GM23338 (cell line): ENCODE measurements at regions not wholly inside any gene's neighbourhood (a gene's known extent, or its start where the extent isn't known, plus 50 kb on each side); places are given as distances from the start of the nearest gene placed in this dataset.

ENCODE experiments used
- ATAC-seq: fragments of 200-7000 bp; cut with Tn5 transposase; 3 replicates; pipeline ENCODE4 v1.9.1; 2020
- DNase-seq: peaks from one replicate; pipeline ENCODE4 v3.0.0-alpha.2; 2015; ENCODE audit warnings: low spot score
- H2AFZ ChIP-seq: fragments of 200-600 bp; sonication (generic); 2 replicates; pipeline ENCODE4 v1.8.0; 2016; ENCODE audit warnings: antibody characterized with exemption, mild to moderate bottlenecking, moderate library complexity
- H3F3A ChIP-seq: fragments of 200-600 bp; sonication (generic); replicated peaks from 2 replicates; pipeline ENCODE4 v1.8.0; 2017; ENCODE audit warnings: antibody characterized with exemption, mixed run types, low read depth
- H3K27ac ChIP-seq: fragments of 200-600 bp; sonication (generic); 2 replicates; pipeline ENCODE4 v1.6.1; 2016; ENCODE audit warnings: low read depth
- H3K27me3 ChIP-seq: fragments of 200-600 bp; sonication (generic); 2 replicates; pipeline ENCODE4 v1.8.0; 2016; ENCODE audit warnings: mild to moderate bottlenecking, mixed run types, moderate library complexity; ENCODE audit not compliant: insufficient read depth
- H3K36me3 ChIP-seq: fragments of 200-600 bp; sonication (generic); 2 replicates; pipeline ENCODE4 v1.8.0; 2016; ENCODE audit warnings: mild to moderate bottlenecking; ENCODE audit not compliant: insufficient read depth
- H3K4me1 ChIP-seq: fragments of 200-600 bp; sonication (generic); 2 replicates; pipeline ENCODE4 v1.8.0; 2016; ENCODE audit warnings: mild to moderate bottlenecking, moderate library complexity; ENCODE audit not compliant: insufficient read depth
- H3K4me2 ChIP-seq: fragments of 200-600 bp; sonication (generic); 2 replicates; pipeline ENCODE4 v1.7.1; 2017; ENCODE audit warnings: mixed run types
- H3K4me3 ChIP-seq: fragments of 200-600 bp; sonication (generic); 2 replicates; pipeline ENCODE4 v1.6.1; 2016; ENCODE audit warnings: mixed run types
- H3K79me2 ChIP-seq: fragments of 200-600 bp; sonication (generic); replicated peaks from 2 replicates; pipeline ENCODE4 v1.8.0; 2017; ENCODE audit warnings: mild to moderate bottlenecking; ENCODE audit not compliant: insufficient read depth
- H3K9me2 ChIP-seq: fragments of 200-600 bp; sonication (generic); 2 replicates; pipeline ENCODE4 v1.8.0; 2017; ENCODE audit not compliant: insufficient read depth
- H4K20me1 ChIP-seq: fragments of 200-600 bp; sonication (generic); replicated peaks from 2 replicates; pipeline ENCODE4 v1.8.0; 2017; ENCODE audit warnings: mild to moderate bottlenecking; ENCODE audit not compliant: insufficient read depth
- H3K27ac Mint-ChIP-seq: 2 replicates; pipeline ENCODE4 v1.8.0; 2020; ENCODE audit warnings: inconsistent platforms, mild to moderate bottlenecking, moderate library complexity, mixed read lengths
- H3K27me3 Mint-ChIP-seq: 3 replicates; pipeline ENCODE4 v1.8.0; 2022; ENCODE audit warnings: low read depth, mild to moderate bottlenecking, moderate library complexity, mixed read lengths, inconsistent platforms; ENCODE audit not compliant: insufficient read depth, poor library complexity
- H3K36me3 Mint-ChIP-seq: 3 replicates; pipeline ENCODE4 v1.8.0; 2021; ENCODE audit warnings: low read depth, mild to moderate bottlenecking, inconsistent platforms, moderate library complexity, mixed read lengths
- H3K4me1 Mint-ChIP-seq: 3 replicates; pipeline ENCODE4 v1.8.0; 2020; ENCODE audit warnings: mild to moderate bottlenecking, inconsistent platforms, mixed read lengths
- H3K4me3 Mint-ChIP-seq: 3 replicates; pipeline ENCODE4 v1.8.0; 2021; ENCODE audit warnings: moderate library complexity, mild to moderate bottlenecking, inconsistent platforms, mixed read lengths
- H3K9me3 Mint-ChIP-seq: 3 replicates; pipeline ENCODE4 v1.8.0; 2020; ENCODE audit warnings: moderate library complexity, mild to moderate bottlenecking, inconsistent platforms, mixed read lengths
- CREB1 ChIP-seq: fragments of 250-450 bp; sonication (Bioruptor Pico); IDR thresholded peaks from 2 replicates; pipeline ENCODE4 v1.5.0; 2020; ENCODE audit warnings: low read depth, mild to moderate bottlenecking, moderate library complexity
- ETS1 ChIP-seq: IDR thresholded peaks from 2 replicates; pipeline ENCODE4 v1.6.1; 2016; ENCODE audit warnings: antibody characterized with exemption
- EZH2 ChIP-seq: fragments of 200-600 bp; sonication (generic); IDR thresholded peaks from one replicate; pipeline ENCODE4 v1.8.0; 2017; ENCODE audit warnings: antibody characterized with exemption, mild to moderate bottlenecking, low read depth; ENCODE audit not compliant: unreplicated experiment
- EZH2phosphoT487 ChIP-seq: fragments of 200-600 bp; sonication (generic); IDR thresholded peaks from one replicate; pipeline ENCODE4 v1.8.1; 2018; ENCODE audit warnings: antibody characterized with exemption; ENCODE audit not compliant: unreplicated experiment
- JUNB ChIP-seq: IDR thresholded peaks from one replicate; pipeline ENCODE4 v1.6.1; 2016; ENCODE audit warnings: antibody characterized with exemption; ENCODE audit not compliant: unreplicated experiment
- POLR2AphosphoS5 ChIP-seq: IDR thresholded peaks from 2 replicates; pipeline ENCODE4 v1.6.1; 2016; ENCODE audit warnings: antibody characterized with exemption, low read depth
- REST ChIP-seq: IDR thresholded peaks from one replicate; pipeline ENCODE4 v1.6.1; 2018; ENCODE audit warnings: antibody characterized with exemption; ENCODE audit not compliant: unreplicated experiment
- STAT1 ChIP-seq: IDR thresholded peaks from one replicate; pipeline ENCODE4 v1.6.1; 2016; ENCODE audit warnings: antibody characterized with exemption; ENCODE audit not compliant: unreplicated experiment
- ZNF331 ChIP-seq: fragments of 250-450 bp; sonication (Bioruptor Pico); IDR thresholded peaks from 2 replicates; pipeline ENCODE4 v1.5.0; 2020; ENCODE audit warnings: low read depth, mild to moderate bottlenecking, moderate library complexity

GRCh38 chr16:82389956-82390650, 220.1 kb upstream of the MPHOSPH6 start (continued):
- TF ChIP-seq ZNF331 = no peak
- TF ChIP-seq CREB1 = no peak
- no peak for TF ChIP-seq EZH2
- no peak for TF ChIP-seq EZH2phosphoT487

GRCh38 chr16:82386761-82387160, 216.7 kb upstream of the MPHOSPH6 start:
- Histone ChIP-seq H3K4me2 (no peak overlapping the region), H3K79me2 (no peaks in the 10 kb centered on the region), H3K27ac (no peak overlapping the region), H3K27me3 (no peaks in the 10 kb centered on the region), H3F3A (no peaks in the 10 kb centered on the region), H2AFZ (no peak overlapping the region), H3K9me2 (no peaks in the 10 kb centered on the region), H3K36me3 (no peaks in the 10 kb centered on the region), H3K4me3 (no peak overlapping the region), H3K4me1 (no peaks in the 10 kb centered on the region), H4K20me1 (no peaks in the 10 kb centered on the region)
- H3K27ac Mint-ChIP-seq = no peak overlapping the region
- no peaks in the 10 kb centered on the region for H3K9me3 Mint-ChIP-seq
- H3K36me3 Mint-ChIP-seq = no peaks in the 10 kb centered on the region
- ATAC-seq (no peak), DNase-seq (no peak)
- H3K4me3 Mint-ChIP-seq = no peak overlapping the region
- TF ChIP-seq ETS1 (no peak), ZNF331 (no peak), EZH2 (no peak), JUNB (no peak), REST (no peak)
- peaks cover 2% of the 10 kb centered on the region for H3K27me3 Mint-ChIP-seq
- H3K4me1 Mint-ChIP-seq = peaks cover 11% of the 10 kb centered on the region; the same call in 2 of the 3 replicates

- H2AFZ ChIP-seq = no peak overlapping the region
- no peaks in the 10 kb centered on the region for H3K36me3 Mint-ChIP-seq
- H3K27ac Mint-ChIP-seq = no peak overlapping the region
- no peaks in the 10 kb centered on the region for H3K9me2 ChIP-seq
- H3K36me3 ChIP-seq = no peaks in the 10 kb centered on the region
- no peaks in the 10 kb centered on the region for H3K4me1 ChIP-seq
- no peaks in the 10 kb centered on the region for H3K79me2 ChIP-seq
- no peak for ATAC-seq
- H4K20me1 ChIP-seq = no peaks in the 10 kb centered on the region
- H3K4me3 ChIP-seq = no peak overlapping the region
- H3K9me3 Mint-ChIP-seq = no peaks in the 10 kb centered on the region
- no peak overlapping the region for H3K27ac ChIP-seq
- peaks cover 2% of the 10 kb centered on the region for H3K27me3 Mint-ChIP-seq
- H3K4me1 Mint-ChIP-seq = peaks cover 11% of the 10 kb centered on the region; the same call in 2 of the 3 replicates
- no peak overlapping the region for H3K4me3 Mint-ChIP-seq
- H3K27me3 ChIP-seq = no peaks in the 10 kb centered on the region
- no peak for DNase-seq
- no peak overlapping the region for H3K4me2 ChIP-seq
- H3F3A ChIP-seq = no peaks in the 10 kb centered on the region
- TF ChIP-seq STAT1 (no peak), POLR2AphosphoS5 (no peak), JUNB (no peak), ETS1 (no peak), ZNF331 (no peak)
These were observed 214.9 kb upstream of the MPHOSPH6 start for GRCh38 chr16:82384949-82385348.
